ENCODE measurements at regions not wholly inside any gene's neighbourhood (a gene's known extent, or its start where the extent isn't known, plus 50 kb on each side); places are given as distances from the start of the nearest gene placed in this dataset.

GRCh38 chr19:30215248-30215647 is 156.9 kb upstream of the ZNF536 start:
- Histone ChIP-seq H3K9me3 (ENCODE audit: control insufficient read depth, insufficient read depth, low read length) (peaks cover 2% of the 10 kb centered on the region; the same call in 1 of the 2 replicates), H2AK5ac (ENCODE audit: low read depth, low read length) (no peak overlapping the region), H4K91ac (ENCODE audit: insufficient read depth, low read depth, low read length) (no peak overlapping the region), H3K4me2 (ENCODE audit: low read depth, low read length) (no peak overlapping the region), H3K4ac (ENCODE audit: low read depth, low read length) (no peak overlapping the region), H3K56ac (ENCODE audit: extremely low read depth, insufficient read depth, low read length) (no peak overlapping the region), H3K27me3 (ENCODE audit: control insufficient read depth, insufficient read depth, low read length) (no peaks in the 10 kb centered on the region), H2BK5ac (ENCODE audit: low read depth, low read length, poor library complexity, severe bottlenecking) (no peak overlapping the region), H4K8ac (ENCODE audit: low read depth in 2 of 2, low read length in 2 of 2) (no peak overlapping the region), H3K4me3 (ENCODE audit: insufficient read depth, low read depth, low read length) (no peak overlapping the region), H4K20me1 (ENCODE audit: insufficient read depth, low read length) (no peaks in the 10 kb centered on the region), H2AFZ (replicated peaks; ENCODE audit: low read length, poor library complexity) (no peak overlapping the region), H2BK15ac (ENCODE audit: low read depth, low read length) (no peak overlapping the region), H3K18ac (ENCODE audit: low read depth, low read length) (no peak overlapping the region), H3K27ac (ENCODE audit: insufficient read depth, low read length) (no peak overlapping the region), H4K5ac (ENCODE audit: low read depth, low read length) (no peak overlapping the region), H2BK20ac (ENCODE audit: low read depth, low read length) (no peak overlapping the region), H3K23ac (ENCODE audit: low read depth, low read length) (no peak overlapping the region), H3K9me1 (ENCODE audit: insufficient read depth, low read length) (no peaks in the 10 kb centered on the region), H2BK120ac (ENCODE audit: low read depth, low read length) (no peak overlapping the region), H3K79me1 (ENCODE audit: low read depth in 1 of 2, low read length in 2 of 2) (no peaks in the 10 kb centered on the region), H3K4me1 (ENCODE audit: control insufficient read depth, insufficient read depth, low read length) (no peaks in the 10 kb centered on the region), H3K36me3 (ENCODE audit: control insufficient read depth, insufficient read depth, low read length) (no peaks in the 10 kb centered on the region), H3K9ac (ENCODE audit: low read depth, low read length) (no peak overlapping the region), H3K14ac (replicated peaks; ENCODE audit: low read depth, low read length) (no peak overlapping the region), H2AK9ac (replicated peaks; ENCODE audit: low read depth, low read length, poor library complexity) (no peak overlapping the region)
- no CpG with 5 or more reads among the region's 3 CpGs for WGBS, 2 experiments (ENCODE audit: extremely low coverage in 2 of 2, insufficient read length in 1 of 2)
- DNase-seq (no peak), ATAC-seq (ENCODE audit: low read depth) (no peak)
- no TSS peak for BruUV-seq (replicated peaks)
- intact Hi-C loops (cut with micrococcal nuclease), result no loop called here
- dilution Hi-C loops (cut with HindIII; ENCODE audit: low sequenced_read_pairs, unreplicated experiment), result no loop called here
- TF ChIP-seq SMC3 (IDR thresholded peaks at IDR 0.05; ENCODE audit: low read depth, low read length) (no peak), MAFK (IDR thresholded peaks at IDR 0.05; ENCODE audit: low read depth, low read length) (no peak), MXI1 (IDR thresholded peaks at IDR 0.05; ENCODE audit: borderline replicate concordance, low read depth, low read length) (no peak), RAD21 (IDR thresholded peaks at IDR 0.05; ENCODE audit: low read length) (no peak), RCOR1 (IDR thresholded peaks at IDR 0.05; ENCODE audit: insufficient replicate concordance, low read length) (no peak), POLR2A (IDR thresholded peaks at IDR 0.05; ENCODE audit: low read depth, low read length) (no peak)
- ChIA-PET POLR2A (ENCODE audit: unreplicated experiment) (no interaction called here), CTCF (no interaction called here)
- in situ Hi-C loops (cut with MboI; ENCODE audit: low sequenced_read_pairs), result no loop called here

Measured in IMR-90 (cell line).